Progenitor cell of endocrine pancreas (in vitro differentiated cells): ENCODE measurements at regions not wholly inside any gene's neighbourhood (a gene's known extent, or its start where the extent isn't known, plus 50 kb on each side); places are given as distances from the start of the nearest gene placed in this dataset.
"Not testable (repeated sequence)": the region's sequence is repeated elsewhere in the genome, so short reads cannot be mapped to it uniquely, and the experiment has no call there.

ENCODE experiments used
- DNase-seq: peaks from one replicate; pipeline ENCODE4 v3.0.0; 2021; ENCODE audit warnings: low spot score; ENCODE audit not compliant: unreplicated experiment
- H3K27ac Mint-ChIP-seq: 2 replicates; pipeline ENCODE4 v1.8.0; 2021; ENCODE audit warnings: mild to moderate bottlenecking, moderate library complexity, mixed read lengths
- H3K27me3 Mint-ChIP-seq: 2 replicates; pipeline ENCODE4 v1.8.0; 2021; ENCODE audit warnings: mixed read lengths
- H3K36me3 Mint-ChIP-seq: 2 replicates; pipeline ENCODE4 v1.8.0; 2022; ENCODE audit warnings: mixed read lengths; ENCODE audit not compliant: insufficient read depth
- H3K4me1 Mint-ChIP-seq: 2 replicates; pipeline ENCODE4 v1.8.0; 2021; ENCODE audit warnings: low read depth, mixed read lengths
- H3K4me3 Mint-ChIP-seq: 2 replicates; pipeline ENCODE4 v1.8.0; 2021; ENCODE audit warnings: low read depth, mild to moderate bottlenecking, moderate library complexity, mixed read lengths
- H3K9me3 Mint-ChIP-seq: 2 replicates; pipeline ENCODE4 v1.8.0; 2021; ENCODE audit warnings: low read depth, mixed read lengths
- CTCF ChIP-seq: fragments of 200-600 bp; sonication (generic); IDR thresholded peaks from one replicate; pipeline ENCODE4 v1.5.0; 2021; ENCODE audit warnings: antibody characterized with exemption, mild to moderate bottlenecking; ENCODE audit not compliant: unreplicated experiment

- Mint-ChIP-seq H3K9me3 (no peaks in the 10 kb centered on the region), H3K27me3 (no peaks in the 10 kb centered on the region), H3K4me1 (peaks cover 2% of the 10 kb centered on the region), H3K27ac (no peak overlapping the region), H3K4me3 (no peak overlapping the region), H3K36me3 (no peaks in the 10 kb centered on the region)
- no peak for DNase-seq
- no peak for TF ChIP-seq CTCF
Observed at GRCh38 chr6:97947841-97948240, 664.8 kb upstream of the MMS22L start.

GRCh38 chr6:97958134-97958533, 675.1 kb upstream of the MMS22L start:
- H3K4me3 Mint-ChIP-seq = no peak overlapping the region
- DNase-seq = no peak
- H3K27ac Mint-ChIP-seq = no peak overlapping the region
- no peaks in the 10 kb centered on the region for H3K9me3 Mint-ChIP-seq
- H3K36me3 Mint-ChIP-seq = no peaks in the 10 kb centered on the region
- H3K27me3 Mint-ChIP-seq = no peaks in the 10 kb centered on the region
- H3K4me1 Mint-ChIP-seq = peaks cover 2% of the 10 kb centered on the region
- no peak for TF ChIP-seq CTCF

GRCh38 chr6:97963193-97963592, 680.2 kb upstream of the MMS22L start:
- no peak for TF ChIP-seq CTCF
- H3K27ac Mint-ChIP-seq = no peak overlapping the region
- no peaks in the 10 kb centered on the region for H3K27me3 Mint-ChIP-seq
- H3K4me3 Mint-ChIP-seq = no peak overlapping the region
- DNase-seq = no peak
- no peaks in the 10 kb centered on the region for H3K36me3 Mint-ChIP-seq
- H3K4me1 Mint-ChIP-seq = no peaks in the 10 kb centered on the region
- H3K9me3 Mint-ChIP-seq = no peaks in the 10 kb centered on the region

- H3K9me3 Mint-ChIP-seq = no peaks in the 10 kb centered on the region
- no peak for TF ChIP-seq CTCF
- no peak overlapping the region for H3K4me3 Mint-ChIP-seq
- H3K27ac Mint-ChIP-seq = no peak overlapping the region
- H3K27me3 Mint-ChIP-seq = no peaks in the 10 kb centered on the region
- no peaks in the 10 kb centered on the region for H3K4me1 Mint-ChIP-seq
- no peak for DNase-seq
- H3K36me3 Mint-ChIP-seq = no peaks in the 10 kb centered on the region
Observed at GRCh38 chr6:97969065-97969464, 686.0 kb upstream of the MMS22L start.

- Mint-ChIP-seq H3K9me3 (no peaks in the 10 kb centered on the region), H3K4me1 (no peaks in the 10 kb centered on the region)
- no peak for TF ChIP-seq CTCF
Observed at GRCh38 chr6:97977084-97977483, 694.1 kb upstream of the MMS22L start.

GRCh38 chr6:97978855-97979271, 695.8 kb upstream of the MMS22L start:
- Mint-ChIP-seq H3K27me3 (no peaks in the 10 kb centered on the region), H3K27ac (no peak overlapping the region), H3K4me1 (no peaks in the 10 kb centered on the region), H3K9me3 (no peaks in the 10 kb centered on the region), H3K36me3 (no peaks in the 10 kb centered on the region), H3K4me3 (no peak overlapping the region)
- TF ChIP-seq CTCF = peak; percentile 37
- no peak for DNase-seq

More at GRCh38 chr6:97977084-97977483, 694.1 kb upstream of the MMS22L start:
- H3K27me3 Mint-ChIP-seq = no peaks in the 10 kb centered on the region
- no peak overlapping the region for H3K4me3 Mint-ChIP-seq
- H3K27ac Mint-ChIP-seq = no peak overlapping the region
- no peak for DNase-seq
- H3K36me3 Mint-ChIP-seq = no peaks in the 10 kb centered on the region

- peak overlapping the region; percentile 8 for H3K4me3 Mint-ChIP-seq
- H3K27me3 Mint-ChIP-seq, H3K9me3 Mint-ChIP-seq, DNase-seq, H3K36me3 Mint-ChIP-seq, H3K4me1 Mint-ChIP-seq, H3K27ac Mint-ChIP-seq: not testable (repeated sequence)
Observed at GRCh38 chr6:97979285-97979684, 696.3 kb upstream of the MMS22L start.
